Mesothelial cell of epicardium (in vitro differentiated cells): ENCODE measurements at regions not wholly inside any gene's neighbourhood (a gene's known extent, or its start where the extent isn't known, plus 50 kb on each side); places are given as distances from the start of the nearest gene placed in this dataset.

Experiments
- DNase-seq, 2 experiments: peaks; one replicate each; pipeline ENCODE4 v3.0.0; 2021; ENCODE audit warnings: low spot score in 2 of 2; ENCODE audit not compliant: unreplicated experiment in 2 of 2
- H3K27ac Mint-ChIP-seq: 2 replicates; pipeline ENCODE4 v1.8.0; 2021; ENCODE audit warnings: mixed read lengths
- H3K27me3 Mint-ChIP-seq: 2 replicates; pipeline ENCODE4 v1.8.0; 2021; ENCODE audit warnings: low read depth, mixed read lengths
- H3K36me3 Mint-ChIP-seq: 2 replicates; pipeline ENCODE4 v1.8.0; 2021; ENCODE audit warnings: mixed read lengths
- H3K4me1 Mint-ChIP-seq: 2 replicates; pipeline ENCODE4 v1.8.0; 2021; ENCODE audit warnings: mixed read lengths
- H3K4me3 Mint-ChIP-seq: 2 replicates; pipeline ENCODE4 v1.8.0; 2021; ENCODE audit warnings: mild to moderate bottlenecking, moderate library complexity, mixed read lengths
- H3K9me3 Mint-ChIP-seq: 2 replicates; pipeline ENCODE4 v1.8.0; 2021; ENCODE audit warnings: mixed read lengths
- CTCF ChIP-seq: fragments of 200-600 bp; sonication (generic); IDR thresholded peaks from one replicate; pipeline ENCODE4 v1.5.0; 2021; ENCODE audit warnings: antibody characterized with exemption; ENCODE audit not compliant: unreplicated experiment

GRCh38 chr14:101242442-101243385, 318.6 kb upstream of the DIO3 start:
- DNase-seq, result peak in 1 of 2 experiments; percentile 28
- TF ChIP-seq CTCF, result no peak
- Mint-ChIP-seq H3K4me3 (no peak overlapping the region), H3K9me3 (no peaks in the 10 kb centered on the region), H3K27ac (no peak overlapping the region), H3K4me1 (no peaks in the 10 kb centered on the region), H3K36me3 (no peaks in the 10 kb centered on the region), H3K27me3 (no peaks in the 10 kb centered on the region)

GRCh38 chr14:101243587-101244338, 317.5 kb upstream of the DIO3 start:
- DNase-seq, result no peak
- H3K27me3 Mint-ChIP-seq, result no peaks in the 10 kb centered on the region
- H3K36me3 Mint-ChIP-seq, result no peaks in the 10 kb centered on the region
- H3K9me3 Mint-ChIP-seq, result no peaks in the 10 kb centered on the region
- no peak overlapping the region for H3K4me3 Mint-ChIP-seq
- no peaks in the 10 kb centered on the region for H3K4me1 Mint-ChIP-seq
- H3K27ac Mint-ChIP-seq, result no peak overlapping the region
- no peak for TF ChIP-seq CTCF

- Mint-ChIP-seq H3K4me1 (no peaks in the 10 kb centered on the region), H3K27me3 (no peaks in the 10 kb centered on the region), H3K27ac (no peak overlapping the region), H3K4me3 (no peak overlapping the region), H3K36me3 (no peaks in the 10 kb centered on the region), H3K9me3 (no peaks in the 10 kb centered on the region)
- TF ChIP-seq CTCF, result no peak
- no peak for DNase-seq
Measured at GRCh38 chr14:101246894-101247841, 314.1 kb upstream of the DIO3 start.

GRCh38 chr14:101247842-101248725, 313.2 kb upstream of the DIO3 start:
- no peak overlapping the region for H3K4me3 Mint-ChIP-seq
- DNase-seq, result no peak
- peaks cover 6% of the 10 kb centered on the region for H3K27me3 Mint-ChIP-seq
- no peaks in the 10 kb centered on the region for H3K36me3 Mint-ChIP-seq
- TF ChIP-seq CTCF, result no peak
- no peaks in the 10 kb centered on the region for H3K9me3 Mint-ChIP-seq
- no peak overlapping the region for H3K27ac Mint-ChIP-seq
- no peaks in the 10 kb centered on the region for H3K4me1 Mint-ChIP-seq
